H9 (cell line): ENCODE measurements at regions not wholly inside any gene's neighbourhood (a gene's known extent, or its start where the extent isn't known, plus 50 kb on each side); places are given as distances from the start of the nearest gene placed in this dataset.
"Not testable (repeated sequence)": the region's sequence is repeated elsewhere in the genome, so short reads cannot be mapped to it uniquely, and the experiment has no call there.

ENCODE experiments used
- DNase-seq: peaks from one replicate; pipeline ENCODE4 v3.0.0-alpha.2; 2017
- H2AFZ ChIP-seq: one replicate; pipeline ENCODE4 v1.6.1; 2013; ENCODE audit warnings: mild to moderate bottlenecking, low read length, control low read depth, moderate library complexity
- H2AK5ac ChIP-seq: 2 replicates; pipeline ENCODE4 v1.6.1; 2013; ENCODE audit warnings: low read length, control low read depth, mixed read lengths; ENCODE audit not compliant: insufficient read length
- H2BK120ac ChIP-seq: one replicate; pipeline ENCODE4 v1.6.1; 2013; ENCODE audit warnings: low read depth, mild to moderate bottlenecking, low read length, control low read depth, inconsistent platforms; ENCODE audit not compliant: poor library complexity, severe bottlenecking
- H2BK12ac ChIP-seq: 2 replicates; pipeline ENCODE4 v1.6.1; 2013; ENCODE audit warnings: low read length, control low read depth, mixed read lengths, low read depth; ENCODE audit not compliant: insufficient read length
- H2BK15ac ChIP-seq: 2 replicates; pipeline ENCODE4 v1.6.1; 2013; ENCODE audit warnings: low read depth, low read length, control low read depth
- H2BK20ac ChIP-seq: one replicate; pipeline ENCODE4 v1.6.1; 2013; ENCODE audit warnings: low read depth, mild to moderate bottlenecking, low read length, control low read depth, inconsistent platforms; ENCODE audit not compliant: poor library complexity, severe bottlenecking
- H2BK5ac ChIP-seq: 2 replicates; pipeline ENCODE4 v1.6.1; 2013; ENCODE audit warnings: low read length, control low read depth, mixed read lengths; ENCODE audit not compliant: insufficient read length
- H3K14ac ChIP-seq: 2 replicates; pipeline ENCODE4 v1.6.1; 2013; ENCODE audit warnings: low read length, control low read depth; ENCODE audit not compliant: insufficient read depth
- H3K18ac ChIP-seq: 2 replicates; pipeline ENCODE4 v1.6.1; 2013; ENCODE audit warnings: low read depth, mild to moderate bottlenecking, mixed read lengths, low read length, control low read depth; ENCODE audit not compliant: insufficient read length
- H3K23ac ChIP-seq: 2 replicates; pipeline ENCODE4 v1.6.1; 2013; ENCODE audit warnings: low read length, control low read depth, mixed read lengths, low read depth; ENCODE audit not compliant: insufficient read length
- H3K23me2 ChIP-seq: 2 replicates; pipeline ENCODE4 v1.6.1; 2013; ENCODE audit warnings: low read depth, mild to moderate bottlenecking, mixed read lengths, low read length, control low read depth; ENCODE audit not compliant: insufficient read length, poor library complexity, severe bottlenecking
- H3K27ac ChIP-seq: 2 replicates; pipeline ENCODE4 v1.5.1; 2013; ENCODE audit warnings: low read length, control low read depth, mixed read lengths, low read depth; ENCODE audit not compliant: insufficient read length
- H3K27me3 ChIP-seq: 2 replicates; pipeline ENCODE4 v1.6.1; 2013; ENCODE audit warnings: low read length, control low read depth, inconsistent platforms; ENCODE audit not compliant: insufficient read depth
- H3K4ac ChIP-seq: 2 replicates; pipeline ENCODE4 v1.6.1; 2013; ENCODE audit warnings: low read depth, mild to moderate bottlenecking, control low read depth, inconsistent platforms, low read length, moderate library complexity
- H3K4me1 ChIP-seq: 2 replicates; pipeline ENCODE4 v1.6.1; 2013; ENCODE audit warnings: low read length, control low read depth, inconsistent platforms; ENCODE audit not compliant: insufficient read depth
- H3K4me2 ChIP-seq: 2 replicates; pipeline ENCODE4 v1.6.1; 2013; ENCODE audit warnings: low read length, control low read depth, mixed read lengths; ENCODE audit not compliant: insufficient read length, insufficient read depth
- H3K56ac ChIP-seq: 2 replicates; pipeline ENCODE4 v1.6.1; 2013; ENCODE audit warnings: low read depth, mild to moderate bottlenecking, mixed read lengths, low read length, control low read depth; ENCODE audit not compliant: insufficient read length
- H3K79me1 ChIP-seq: 2 replicates; pipeline ENCODE4 v1.6.1; 2013; ENCODE audit warnings: low read depth, mild to moderate bottlenecking, moderate library complexity, low read length, control low read depth, inconsistent platforms; ENCODE audit not compliant: insufficient read depth, poor library complexity, severe bottlenecking
- H3K79me2 ChIP-seq: 2 replicates; pipeline ENCODE4 v1.6.1; 2013; ENCODE audit warnings: low read length, control low read depth, inconsistent platforms; ENCODE audit not compliant: insufficient read depth
- H3K9ac ChIP-seq: 2 replicates; pipeline ENCODE4 v1.6.1; 2013; ENCODE audit warnings: low read length, control low read depth, mixed read lengths; ENCODE audit not compliant: insufficient read length; ENCODE audit errors: extremely low read depth
- H3K9me3 ChIP-seq: one replicate; pipeline ENCODE4 v1.6.1; 2013; ENCODE audit warnings: low read depth, low read length, inconsistent platforms; ENCODE audit not compliant: control insufficient read depth
- H3T11ph ChIP-seq: one replicate; pipeline ENCODE4 v1.6.1; 2013; ENCODE audit warnings: mild to moderate bottlenecking, low read length, control low read depth, inconsistent platforms
- H4K20me1 ChIP-seq: one replicate; pipeline ENCODE4 v1.6.1; 2013; ENCODE audit not compliant: control insufficient read depth, insufficient read length, insufficient read depth
- H4K5ac ChIP-seq: 2 replicates; pipeline ENCODE4 v1.6.1; 2013; ENCODE audit warnings: low read depth, mild to moderate bottlenecking, mixed read lengths, low read length, control low read depth; ENCODE audit not compliant: insufficient read length
- H4K8ac ChIP-seq: replicated peaks from 2 replicates; pipeline ENCODE4 v1.6.1; 2013; ENCODE audit warnings: low read length, control low read depth, mixed read lengths, low read depth; ENCODE audit not compliant: insufficient read length
- H4K91ac ChIP-seq: 2 replicates; pipeline ENCODE4 v1.6.1; 2013; ENCODE audit warnings: low read depth, mild to moderate bottlenecking, moderate library complexity, mixed read lengths, low read length, control low read depth; ENCODE audit not compliant: insufficient read length
- H3K27ac Mint-ChIP-seq, 3 experiments: 2 replicates in 2 of 3; 3 replicates in 1 of 3; pipeline ENCODE4 v1.8.0; 2020 to 2021; ENCODE audit warnings: mixed read lengths in 3 of 3, mild to moderate bottlenecking in 1 of 3, moderate library complexity in 1 of 3
- H3K27me3 Mint-ChIP-seq: 2 replicates; pipeline ENCODE4 v1.8.0; 2021; ENCODE audit warnings: low read depth, mild to moderate bottlenecking, moderate library complexity, mixed read lengths
- H3K36me3 Mint-ChIP-seq, 3 experiments: 2 replicates in 2 of 3; 3 replicates in 1 of 3; pipeline ENCODE4 v1.8.0; 2020 to 2021; ENCODE audit warnings: low read depth in 3 of 3, mixed read lengths in 3 of 3; ENCODE audit not compliant: insufficient read depth in 1 of 3
- H3K4me1 Mint-ChIP-seq, 2 experiments: 2 replicates each; pipeline ENCODE4 v1.8.0; 2020; ENCODE audit warnings: mixed read lengths in 2 of 2
- H3K4me3 Mint-ChIP-seq, 2 experiments: 2 replicates in 1 of 2; 3 replicates in 1 of 2; pipeline ENCODE4 v1.8.0; 2020 to 2021; ENCODE audit warnings: mild to moderate bottlenecking in 2 of 2, mixed read lengths in 2 of 2, moderate library complexity in 1 of 2
- H3K9me3 Mint-ChIP-seq, 2 experiments: 2 replicates in 1 of 2; 3 replicates in 1 of 2; pipeline ENCODE4 v1.8.0; 2020; ENCODE audit warnings: mild to moderate bottlenecking in 2 of 2, mixed read lengths in 2 of 2, moderate library complexity in 1 of 2
- CTCF ChIP-seq: fragments of 200-600 bp; sonication (generic); conservative IDR thresholded peaks from 3 replicates; pipeline ENCODE4 v1.8.0; 2021; ENCODE audit warnings: antibody characterized with exemption, mild to moderate bottlenecking
- WGBS: extraction: QIAGEN DNeasy Blood & Tissue Kit; methylation state at CpG from one replicate; pipeline ENCODE4 v1.1.7; 2013; ENCODE audit warnings: missing lambda C conversion rate, low lambda C conversion rate, mixed read lengths; ENCODE audit not compliant: insufficient read length; ENCODE audit errors: extremely low coverage; 5-methylcytosine and 5-hydroxymethylcytosine counted together

- Histone ChIP-seq H3K14ac (no peak overlapping the region; the same call in 1 of the 2 replicates), H2BK15ac (no peak overlapping the region), H2BK12ac (no peak overlapping the region), H3K9ac (no peak overlapping the region), H3K27me3 (no peaks in the 10 kb centered on the region), H2BK20ac (no peak overlapping the region), H3K18ac (no peak overlapping the region), H3K4me1 (no peaks in the 10 kb centered on the region; the same call in 1 of the 2 replicates), H3K56ac (no peak overlapping the region), H3K27ac (no peak overlapping the region), H2BK120ac (no peak overlapping the region), H3K4ac (no peak overlapping the region), H4K20me1 (no peaks in the 10 kb centered on the region), H3K9me3 (no peaks in the 10 kb centered on the region), H4K5ac (no peak overlapping the region), H4K8ac (no peak overlapping the region), H2AK5ac (no peak overlapping the region), H4K91ac (no peak overlapping the region), H3K23ac (no peak overlapping the region), H3K79me1 (no peaks in the 10 kb centered on the region), H3K4me2 (no peak overlapping the region), H3T11ph (no peak overlapping the region), H3K23me2 (no peaks in the 10 kb centered on the region), H2AFZ (no peak overlapping the region), H2BK5ac (no peak overlapping the region), H3K79me2 (no peaks in the 10 kb centered on the region)
- Mint-ChIP-seq H3K9me3 (no peaks in the 10 kb centered on the region), H3K4me1 (peaks cover 18 to 19% of the 10 kb centered on the region in 2 experiments), H3K27me3 (no peaks in the 10 kb centered on the region), H3K27ac (peak overlapping the region in 1 of 3 experiments; percentile 22; a peak in 2 of 7 replicates), H3K4me3 (no peak overlapping the region), H3K36me3 (no peaks in the 10 kb centered on the region; a peak in 1 of 7 replicates)
- WGBS = no CpG with 5 or more reads among the region's 8 CpGs
- peak; percentile 42 for DNase-seq
- no peak for TF ChIP-seq CTCF
These were observed 73.4 kb upstream of the MELK start for GRCh38 chr9:36499174-36499890.

GRCh38 chr9:36493564-36493963, 79.1 kb upstream of the MELK start:
- H3K14ac ChIP-seq, H3K36me3 Mint-ChIP-seq: not testable (repeated sequence)

More at GRCh38 chr9:36493564-36493963, 79.1 kb upstream of the MELK start:
- H3K4me3 Mint-ChIP-seq, H3K27me3 ChIP-seq, H3K18ac ChIP-seq, DNase-seq, H3K9ac ChIP-seq, H3K9me3 ChIP-seq, H4K91ac ChIP-seq, H2BK20ac ChIP-seq, H3K23ac ChIP-seq, H3K23me2 ChIP-seq, H3K56ac ChIP-seq, H2BK5ac ChIP-seq, H3K27ac Mint-ChIP-seq, H3K27me3 Mint-ChIP-seq, H3K79me2 ChIP-seq, H2BK120ac ChIP-seq, H3K4me1 ChIP-seq, H2BK15ac ChIP-seq, H4K5ac ChIP-seq, H2AFZ ChIP-seq, H3K4me2 ChIP-seq, H4K8ac ChIP-seq, H3K79me1 ChIP-seq, H4K20me1 ChIP-seq, H2AK5ac ChIP-seq, H2BK12ac ChIP-seq, H3T11ph ChIP-seq, H3K9me3 Mint-ChIP-seq, H3K4ac ChIP-seq, H3K27ac ChIP-seq: not testable (repeated sequence)
- no CpG with 5 or more reads among the region's 6 CpGs for WGBS
- H3K4me1 Mint-ChIP-seq = peaks cover 33 to 37% of the 10 kb centered on the region in 2 experiments
